GM21723 (cell line): ENCODE measurements at regions not wholly inside any gene's neighbourhood (a gene's known extent, or its start where the extent isn't known, plus 50 kb on each side); places are given as distances from the start of the nearest gene placed in this dataset.
"Not testable (repeated sequence)": the region's sequence is repeated elsewhere in the genome, so short reads cannot be mapped to it uniquely, and the experiment has no call there.

Experiments
- ATAC-seq: cut with Tn5 transposase; IDR thresholded peaks from one replicate; pipeline ENCODE4 v1.9.1; 2021; ENCODE audit warnings: mild to moderate bottlenecking, moderate library complexity; ENCODE audit not compliant: unreplicated experiment

DNA sequence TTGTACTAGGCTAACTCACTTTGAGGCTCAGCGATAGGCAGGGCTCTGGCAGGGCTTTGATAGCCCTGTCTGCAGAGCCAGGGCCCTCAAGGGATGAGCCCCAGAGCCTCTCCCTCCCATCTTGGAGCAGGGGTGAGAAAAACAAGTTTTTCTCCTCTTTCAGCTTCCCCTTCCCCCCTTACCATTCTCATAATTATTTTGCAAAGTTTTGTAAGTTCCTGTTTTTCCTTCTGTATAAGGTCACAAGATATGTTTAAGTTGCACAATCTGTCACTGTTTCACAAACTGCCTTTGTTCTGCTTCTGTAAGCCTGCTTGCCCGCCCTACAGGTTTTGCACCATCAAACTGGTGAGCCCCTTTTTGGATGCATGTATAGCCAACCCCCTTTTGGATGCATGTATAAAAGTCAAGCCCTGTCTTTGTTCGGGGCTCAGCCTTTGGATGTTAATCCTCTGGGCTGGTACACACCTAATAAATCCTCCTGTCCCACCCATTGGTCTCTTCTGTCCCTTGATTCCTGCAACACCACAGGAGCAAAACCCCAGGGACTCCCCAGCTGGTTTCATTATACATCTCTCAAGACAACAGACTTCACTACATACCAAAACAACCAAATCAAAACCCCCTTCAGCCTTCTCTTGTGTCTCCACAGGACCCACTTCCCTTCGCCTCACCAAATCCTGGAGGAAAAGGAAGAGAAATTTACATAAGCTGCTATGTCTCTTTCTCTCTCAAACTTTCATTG lies 52.5 kb upstream of the RESF1 start:
- no peak for ATAC-seq

DNA sequence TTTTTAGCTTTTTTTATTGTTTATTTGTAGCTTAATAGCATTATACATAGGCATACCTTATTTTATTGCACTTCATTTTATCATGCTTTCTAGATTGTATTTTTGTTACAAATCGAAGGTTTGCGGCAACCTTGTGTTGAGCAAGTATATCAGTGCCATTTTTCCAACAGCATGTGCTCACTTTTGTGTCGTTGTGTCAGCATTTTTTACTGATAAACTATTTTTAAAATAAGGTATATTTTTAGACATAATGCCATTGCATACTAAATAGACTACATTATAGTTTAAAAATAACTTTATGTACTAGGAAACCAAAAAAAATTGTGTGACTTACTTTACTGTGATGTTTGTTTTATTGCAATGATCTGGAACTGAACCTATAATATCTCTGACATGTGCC lies 56.2 kb upstream of the RESF1 start:
- no peak for ATAC-seq

DNA sequence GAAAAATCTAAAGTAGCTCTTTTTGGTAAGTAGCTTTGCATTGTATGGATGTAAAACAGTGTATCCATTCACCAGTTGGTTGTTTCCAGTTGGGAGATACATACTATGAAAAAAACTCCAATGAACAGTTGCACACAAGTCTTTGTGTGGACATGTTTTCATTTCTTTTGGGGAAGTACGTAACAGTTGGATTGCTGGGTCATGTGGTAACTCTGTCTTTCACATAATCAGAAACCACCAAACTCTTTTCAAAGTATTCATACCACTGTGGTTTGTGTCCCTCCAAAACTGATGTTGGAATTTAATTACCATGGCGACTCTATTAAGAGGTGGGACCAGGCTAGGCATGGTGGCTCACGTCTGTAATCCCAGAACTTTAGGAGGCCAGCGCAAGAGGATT lies 58.9 kb upstream of the RESF1 start:
- no peak for ATAC-seq

DNA sequence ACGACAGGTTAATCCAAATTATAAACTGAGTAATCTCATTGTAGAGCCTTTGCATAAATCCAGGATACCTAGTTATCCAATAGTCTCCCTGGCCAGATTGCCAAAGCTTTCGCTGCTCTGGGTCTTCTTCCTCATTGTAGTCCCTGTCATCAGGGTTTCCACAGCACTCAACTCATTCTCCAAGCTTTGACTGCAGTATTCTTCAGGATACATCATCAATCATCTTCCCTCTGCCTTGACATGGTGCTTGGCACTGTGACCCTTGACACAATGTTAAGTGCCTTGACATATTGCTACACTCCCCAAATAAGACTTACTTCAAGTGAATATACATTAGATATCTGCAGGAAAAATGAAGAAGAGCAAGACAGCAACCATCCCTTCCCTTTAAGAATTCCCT lies 60.1 kb upstream of the RESF1 start:
- no peak for ATAC-seq

DNA sequence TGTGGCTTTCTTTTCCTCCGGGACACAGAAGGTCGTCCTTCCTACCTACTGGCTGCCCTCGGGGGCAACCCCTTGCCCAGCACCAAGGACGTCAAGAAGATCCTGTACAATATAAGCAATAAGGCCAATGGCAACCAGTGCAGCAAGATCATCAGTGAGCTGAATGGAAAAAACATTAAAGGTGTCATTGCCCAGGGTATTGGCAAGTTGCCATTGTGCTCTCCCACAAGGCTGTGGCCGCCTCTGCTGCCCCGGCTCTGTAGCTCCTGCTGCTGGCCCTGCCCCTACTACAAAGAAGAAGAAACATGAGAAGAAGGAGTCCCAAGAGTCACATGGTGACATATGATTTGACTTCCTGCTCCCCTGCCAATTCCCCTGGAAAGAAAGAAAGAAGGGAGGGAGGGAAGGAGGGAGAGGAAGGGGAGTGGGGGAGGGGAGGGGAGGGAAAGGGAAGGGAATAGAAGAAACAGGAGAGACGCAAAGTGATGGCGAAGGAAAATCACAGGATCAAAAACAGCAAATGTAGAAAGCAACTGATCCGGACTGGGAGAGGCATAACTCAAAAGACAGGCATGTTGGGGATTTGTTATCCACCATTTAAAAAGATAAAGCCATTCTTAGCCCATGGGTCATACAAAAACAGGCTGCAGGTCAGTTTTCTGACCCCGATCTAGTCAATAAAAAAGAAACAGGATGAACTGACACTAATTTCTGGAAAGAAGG lies 61.3 kb upstream of the RESF1 start:
- ATAC-seq, result no peak

DNA sequence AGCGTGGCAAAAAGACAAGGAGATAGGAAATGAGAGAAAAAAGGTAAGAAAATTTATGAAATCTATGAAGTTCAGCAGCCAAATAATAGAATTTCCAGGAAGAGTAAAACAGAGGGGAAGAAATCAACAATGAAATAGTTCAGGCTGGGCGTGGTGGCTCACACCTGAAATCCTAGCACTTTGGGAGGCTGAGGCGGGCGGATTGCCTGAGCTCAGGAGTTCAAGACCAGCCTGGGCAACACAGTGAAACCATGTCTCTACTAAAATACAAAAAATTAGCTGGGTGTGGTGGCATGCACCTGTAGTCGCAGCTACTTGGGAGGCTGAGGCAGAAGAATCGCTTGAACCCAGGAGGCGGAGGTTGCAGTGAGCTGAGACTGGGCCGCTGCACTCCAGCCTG lies 62.1 kb upstream of the RESF1 start:
- not testable (repeated sequence) for ATAC-seq

DNA sequence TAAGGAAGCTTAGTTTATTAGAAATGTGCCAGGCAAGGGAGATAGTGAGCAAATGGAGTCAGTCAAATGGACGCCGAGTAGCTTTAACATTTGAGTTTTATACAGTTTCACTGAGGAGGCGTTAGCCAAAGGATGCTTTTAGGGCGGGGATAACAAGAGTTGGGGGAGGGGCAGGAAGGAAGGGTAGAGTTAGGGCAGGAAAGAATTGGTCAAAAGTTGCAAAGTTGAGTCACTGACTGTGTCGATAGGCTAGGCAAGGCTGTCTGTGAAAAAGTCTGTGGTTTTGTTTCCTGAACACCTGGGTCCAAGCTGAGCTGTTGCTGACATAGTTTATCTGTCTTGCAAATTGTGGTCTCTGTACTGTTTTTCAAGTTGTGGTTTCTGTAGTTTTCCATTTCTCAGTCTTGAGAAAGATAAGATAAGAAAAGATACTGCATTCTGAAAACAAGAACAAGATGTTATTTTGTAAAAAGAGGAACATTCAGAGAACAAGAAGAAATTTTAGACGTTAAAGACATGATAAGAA lies 62.6 kb upstream of the RESF1 start:
- peak; percentile 98 for ATAC-seq

DNA sequence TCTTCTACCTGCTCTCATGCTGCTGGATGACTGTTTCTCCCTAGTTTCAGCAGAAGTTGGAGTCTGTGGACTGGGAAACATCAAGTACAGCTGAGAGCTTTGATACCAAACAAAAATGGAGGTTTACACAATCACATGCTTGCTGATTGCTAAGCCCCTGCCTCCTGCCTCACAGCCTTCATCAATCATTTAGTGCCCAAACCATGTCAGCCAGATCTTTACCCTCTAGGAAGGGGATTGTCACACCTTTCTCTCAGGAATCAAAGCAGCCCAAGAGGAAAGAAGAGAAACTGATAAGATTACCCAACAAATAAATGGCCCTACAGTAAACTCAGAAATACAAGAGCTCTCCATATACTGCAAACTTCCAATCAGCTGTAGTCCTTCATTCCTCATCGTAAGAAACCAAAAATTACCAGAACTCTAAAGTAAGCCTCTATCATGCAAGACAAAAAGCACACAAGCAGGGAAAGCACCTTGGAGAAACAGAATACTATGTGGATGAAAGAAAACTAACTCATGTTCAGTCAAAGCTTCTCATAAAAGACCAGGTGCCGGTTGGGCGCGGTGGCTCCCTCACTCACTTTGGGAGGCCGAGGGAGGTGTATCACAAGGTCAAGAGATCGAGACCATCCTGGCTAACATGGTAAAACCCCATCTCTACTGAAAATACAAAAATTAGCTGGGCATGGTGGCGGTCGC lies 63.6 kb upstream of the RESF1 start:
- no peak for ATAC-seq

DNA sequence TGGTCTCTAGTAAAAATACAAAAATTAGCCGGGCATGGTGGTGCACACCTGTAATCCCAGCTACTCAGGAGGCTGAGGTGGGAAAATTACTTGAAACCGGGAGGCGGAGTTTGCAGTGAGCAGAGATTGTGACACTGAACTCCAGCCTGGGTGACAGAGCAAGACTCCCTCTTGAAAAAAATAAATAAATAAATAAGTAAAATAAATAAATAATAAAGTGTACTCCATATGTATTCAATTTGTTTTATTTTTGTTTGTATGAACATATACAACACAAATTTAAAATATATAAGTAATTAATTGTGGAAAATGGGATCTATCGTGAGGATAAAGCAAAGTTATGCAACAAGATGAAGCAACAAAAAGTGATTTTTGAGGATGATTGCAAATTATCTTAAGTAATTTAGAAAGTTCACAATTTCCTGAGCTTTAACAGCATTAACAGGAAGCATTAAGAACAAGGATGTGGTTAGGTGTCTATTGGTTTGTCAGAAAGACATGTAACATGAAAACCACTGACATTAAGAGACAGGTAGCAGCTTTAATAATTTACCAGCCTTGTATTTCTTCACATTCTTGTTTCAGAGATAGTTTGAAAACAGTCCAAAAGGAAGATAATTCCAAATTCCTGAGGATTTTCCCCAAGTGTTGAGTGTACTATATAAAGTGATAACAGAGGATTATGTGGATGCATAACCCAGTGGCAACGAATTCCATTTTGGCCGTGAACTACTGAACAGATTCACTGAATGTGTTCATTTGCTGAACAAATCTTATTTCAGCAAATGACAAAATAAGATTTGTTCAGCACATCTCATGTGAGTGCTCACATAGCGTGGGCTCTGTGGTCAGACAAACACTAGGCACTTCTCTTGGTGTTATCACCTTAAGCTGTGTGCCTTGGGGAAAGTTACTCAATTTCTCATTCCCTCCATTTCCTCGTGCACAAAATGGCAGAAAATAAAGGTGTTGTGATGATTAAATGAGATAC lies 68.6 kb upstream of the RESF1 start:
- no peak for ATAC-seq

DNA sequence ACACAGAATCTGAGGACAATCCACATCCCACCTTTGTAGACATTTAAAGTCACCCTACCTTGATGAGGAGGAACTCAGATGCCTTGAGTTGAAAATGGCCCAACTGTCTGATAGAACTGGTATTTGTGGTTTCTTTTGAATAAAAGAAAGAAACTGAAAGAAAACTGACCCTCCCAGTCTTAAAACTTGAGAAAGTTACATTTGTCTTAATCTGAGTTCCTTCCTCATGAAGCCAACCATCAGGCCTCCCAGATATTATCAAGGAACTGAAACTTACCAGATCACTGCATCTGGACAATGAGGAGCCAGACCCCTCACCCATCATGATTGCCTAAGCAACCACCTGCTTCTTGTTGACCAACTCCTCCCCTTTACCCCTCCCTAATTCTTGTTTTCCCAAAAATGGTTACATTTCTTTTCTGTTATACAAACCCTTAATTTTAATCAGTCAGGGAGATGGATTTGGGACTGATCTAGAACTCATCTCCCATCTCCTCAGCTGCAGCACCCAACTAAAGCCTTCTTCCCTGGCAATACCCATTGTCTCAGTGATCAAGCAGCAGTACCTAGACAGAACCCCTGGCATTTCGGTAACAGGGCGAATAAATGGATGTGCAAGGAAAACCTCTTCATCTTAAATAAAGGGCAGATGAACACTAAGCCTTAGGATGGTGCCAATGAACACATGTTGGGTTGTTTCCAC lies 72.0 kb upstream of the RESF1 start:
- ATAC-seq, result no peak

DNA sequence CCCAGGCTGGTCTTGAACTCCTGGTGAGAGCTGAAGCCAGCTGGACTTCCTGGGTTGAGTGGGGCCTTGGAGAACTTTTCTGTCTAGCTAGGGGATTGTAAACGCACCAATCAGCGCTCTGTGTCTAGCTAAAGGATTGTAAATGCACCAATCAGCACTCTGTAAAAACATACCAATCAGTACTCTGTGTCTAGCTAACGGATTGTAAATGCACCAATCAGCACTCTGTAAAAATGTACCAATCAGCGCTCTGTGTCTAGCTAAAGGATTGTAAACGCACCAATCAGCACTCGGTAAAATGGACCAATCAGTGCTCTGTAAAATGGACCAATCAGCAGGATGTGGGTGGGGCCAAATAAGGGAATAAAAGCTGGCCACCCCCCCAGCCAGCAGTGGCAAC lies 76.5 kb upstream of the RESF1 start:
- not testable (repeated sequence) for ATAC-seq

DNA sequence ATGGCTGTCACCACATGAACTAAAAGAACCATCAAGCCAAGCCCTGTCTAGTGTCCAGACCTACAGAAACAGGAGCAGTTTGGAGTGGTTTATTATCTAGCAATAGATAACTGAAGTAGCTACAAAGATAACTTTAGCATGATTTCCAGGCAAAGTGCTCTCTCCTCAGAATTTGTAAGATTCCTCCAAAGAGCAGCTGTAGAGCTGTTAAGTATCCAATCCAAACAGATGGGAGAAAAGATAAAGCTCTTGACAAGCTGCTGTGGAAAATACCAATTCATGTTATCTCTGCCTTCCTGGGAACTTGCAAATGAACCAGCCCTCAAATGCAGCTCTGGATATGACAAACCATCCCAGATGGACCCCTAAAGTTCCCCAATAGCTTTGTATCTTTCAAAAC lies 78.9 kb upstream of the RESF1 start:
- ATAC-seq, result no peak

DNA sequence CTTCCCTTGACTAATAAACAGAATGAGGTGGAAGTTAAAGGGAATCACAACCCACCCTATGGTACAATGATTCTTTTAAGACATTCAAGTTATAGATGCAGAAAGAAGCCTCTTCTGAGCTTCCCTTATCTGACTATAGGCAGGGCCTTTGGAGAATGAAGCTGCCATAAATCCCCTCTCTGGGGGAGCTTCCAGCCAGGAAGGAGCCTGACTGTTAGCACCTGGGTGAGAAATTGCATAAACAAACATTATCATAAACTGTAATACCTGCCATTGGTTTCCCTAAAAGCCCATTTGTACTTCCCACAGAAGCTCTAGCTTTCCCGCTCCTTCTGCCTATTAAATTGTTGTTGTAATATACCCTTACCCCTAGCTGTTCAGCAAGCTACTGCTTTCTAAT lies 81.3 kb upstream of the RESF1 start:
- no peak for ATAC-seq

DNA sequence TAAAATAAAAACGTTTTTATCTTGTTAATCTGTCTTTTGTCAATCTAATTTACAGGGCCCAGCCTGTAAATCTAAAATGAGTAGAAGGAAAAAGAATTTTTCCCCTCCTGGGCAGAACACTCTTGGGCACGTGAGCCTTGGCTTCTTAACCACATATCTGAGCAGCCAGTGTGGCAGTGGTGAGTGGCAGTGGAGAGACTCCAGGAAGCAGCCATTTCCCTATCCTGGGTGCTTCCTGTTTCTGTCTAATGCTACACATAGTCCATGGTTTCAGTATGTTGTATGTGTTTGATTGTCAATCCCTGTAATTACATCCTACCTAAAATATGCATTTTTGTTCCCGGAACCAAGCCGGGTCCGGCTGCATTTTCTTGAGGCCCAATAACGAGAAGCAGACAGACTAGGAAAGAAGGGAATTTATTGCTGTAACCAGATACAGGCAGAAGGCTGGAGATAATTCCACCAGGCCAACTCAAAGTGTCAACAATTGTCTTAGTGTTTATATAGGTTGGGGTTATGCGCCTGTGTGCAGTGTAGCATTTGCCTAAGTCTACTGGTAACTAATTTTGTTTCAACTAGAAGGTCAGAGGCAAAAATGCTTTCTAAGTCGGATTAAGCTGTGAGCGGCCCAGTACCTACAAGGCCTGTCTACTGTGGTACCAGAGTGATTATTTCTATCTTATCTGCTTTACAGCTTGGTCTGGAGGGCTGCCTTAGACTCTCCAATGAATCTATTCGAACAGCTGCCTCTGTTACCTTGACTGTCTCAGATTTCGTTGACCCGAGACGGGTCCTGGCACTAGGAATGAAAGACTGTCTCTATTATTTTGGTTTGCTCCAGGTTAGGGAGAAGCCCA lies 82.4 kb upstream of the RESF1 start:
- no peak for ATAC-seq

DNA sequence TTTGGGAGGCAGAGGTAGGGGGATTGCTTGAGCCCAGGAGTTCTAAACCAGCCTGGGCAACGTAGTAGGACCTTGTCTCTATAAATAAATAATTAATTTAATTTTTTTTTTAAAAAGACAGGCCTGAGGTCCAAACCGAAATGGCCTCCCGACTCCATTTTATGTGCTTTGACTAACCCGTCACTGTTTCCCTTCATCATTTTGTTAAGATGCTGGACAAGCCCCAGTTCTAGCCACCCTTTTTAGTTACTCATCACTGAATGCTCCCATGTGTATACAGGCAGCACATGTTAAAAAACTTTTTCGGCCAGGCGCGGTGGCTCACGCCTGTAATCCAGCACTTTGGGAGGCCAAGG lies 83.6 kb upstream of the RESF1 start:
- no peak for ATAC-seq

DNA sequence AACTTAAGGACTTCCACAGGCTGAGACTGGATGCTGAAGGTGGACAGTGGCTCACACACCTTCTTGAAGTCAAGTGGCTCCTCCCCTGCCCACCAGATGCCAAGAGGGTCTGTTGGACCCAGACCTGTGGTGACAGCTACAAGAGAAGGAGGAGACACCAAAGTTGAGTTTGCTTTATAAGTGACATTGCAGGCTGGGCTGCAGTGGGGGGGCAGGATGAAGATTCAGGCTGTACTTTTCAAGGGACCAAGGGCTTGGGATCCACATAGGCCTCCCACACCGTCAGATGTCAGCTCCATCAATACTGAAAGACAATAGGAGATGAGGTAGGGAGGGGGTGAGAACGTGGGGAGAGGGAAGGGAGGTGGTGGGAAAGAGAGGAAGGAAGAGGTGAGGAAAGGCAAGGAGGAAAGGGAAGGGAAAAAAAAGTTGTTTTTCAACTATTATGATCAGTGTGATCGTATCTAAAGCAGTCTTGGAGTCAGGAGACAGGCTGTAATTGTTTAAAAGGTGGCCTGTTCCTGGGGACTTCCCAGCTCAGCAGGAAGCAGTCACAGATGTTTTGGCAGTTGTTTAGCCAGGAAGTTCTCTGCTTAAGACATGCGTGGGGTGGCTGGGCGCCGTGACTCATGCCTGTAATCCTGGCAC lies 84.1 kb upstream of the RESF1 start:
- ATAC-seq, result no peak

DNA sequence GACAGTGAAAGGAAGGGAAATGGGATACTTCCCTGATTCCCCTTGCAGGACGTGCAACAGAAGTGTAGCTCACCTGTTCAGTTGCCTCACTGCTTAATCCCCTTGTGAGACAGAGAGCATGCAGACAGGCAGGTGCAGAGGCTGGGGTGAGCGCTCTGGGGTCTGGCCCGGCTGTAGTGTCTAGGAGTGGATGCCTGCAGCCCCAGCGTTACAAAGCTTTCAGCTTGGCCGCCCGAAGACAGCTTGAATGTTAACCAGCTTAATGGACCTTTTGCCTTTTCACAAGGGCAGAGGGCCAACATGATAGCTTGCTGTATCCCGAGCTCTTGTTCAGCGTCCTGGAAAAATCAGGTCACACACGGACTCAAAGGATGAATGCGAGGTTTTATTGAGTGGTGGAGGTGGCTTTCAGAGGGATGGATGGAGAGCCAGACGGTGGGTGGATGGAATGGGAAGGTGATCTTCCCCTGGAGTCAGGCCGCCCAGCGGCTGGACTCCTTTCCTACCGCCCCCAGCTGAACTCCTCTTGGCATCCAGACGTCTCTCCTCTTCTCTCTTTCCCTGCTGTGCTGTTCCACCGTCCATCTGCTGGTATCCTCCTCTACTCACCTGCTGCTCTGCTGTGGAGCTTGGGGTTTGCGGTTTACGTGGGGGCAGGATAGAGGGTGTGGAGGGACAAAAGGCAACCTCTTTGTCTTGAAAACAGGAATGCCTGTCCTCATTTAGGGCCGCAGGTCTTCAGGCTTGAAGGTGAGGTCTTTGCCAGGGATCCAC lies 86.2 kb upstream of the RESF1 start:
- ATAC-seq, result no peak

DNA sequence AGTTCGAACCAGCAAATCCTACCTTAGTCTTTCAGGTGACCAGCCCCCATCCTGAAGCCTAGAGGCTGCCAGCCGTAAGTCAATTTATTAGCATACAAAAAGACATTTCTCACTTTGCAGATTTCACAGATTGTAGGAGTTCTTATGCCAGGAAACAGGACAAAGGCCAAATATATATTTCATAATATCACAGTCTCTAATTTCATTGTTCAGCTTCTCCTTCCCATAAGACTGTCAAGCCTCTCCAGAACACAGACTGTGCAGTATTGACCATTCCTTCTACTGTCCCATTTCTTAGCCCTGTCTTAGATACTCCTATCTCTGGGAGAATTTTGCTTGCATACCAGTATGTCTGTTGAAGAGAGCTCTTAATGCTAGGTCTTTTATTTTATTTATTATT lies 89.2 kb upstream of the RESF1 start:
- ATAC-seq, result no peak
